HepG2 (cell line): ENCODE measurements at regions not wholly inside any gene's neighbourhood (a gene's known extent, or its start where the extent isn't known, plus 50 kb on each side); places are given as distances from the start of the nearest gene placed in this dataset.

ENCODE experiments used
- ATAC-seq: fragments of 200-7000 bp; cut with Tn5 transposase; 3 replicates; pipeline ENCODE4 v1.9.1; 2020; ENCODE audit warnings: mild to moderate bottlenecking, moderate library complexity
- BruUV-seq: library from RNA; stranded (reverse); fragments of 400-500 nt; replicated peaks from 2 replicates; lab custom pipeline; 2021; lab: Mats Ljungman, UMichigan
- CTCF ChIA-PET: fragments of 300-600 bp; formaldehyde crosslinking; extraction: SDS; loops from one replicate; lab custom pipeline; 2021; ENCODE audit warnings: low total read pairs, inconsistent platforms, low intra/inter-chr PET ratio; lab: Yijun Ruan, JAX
- POLR2A ChIA-PET: fragments of 350-600 bp; sonication (Branson Sonifier 250); formaldehyde crosslinking; loops from one replicate; lab custom pipeline; 2020; ENCODE audit warnings: antibody characterized with exemption, inconsistent platforms; lab: Yijun Ruan, JAX
- DNase-seq: peaks from one replicate; pipeline ENCODE4 v3.0.0-alpha.2; 2015; ENCODE audit warnings: low spot score
- FAIRE-seq: peaks from 3 replicates; lab custom pipeline; 2011; peaks lifted over from hg19 to GRCh38; lab: Jason Lieb, UNC
- H2AFZ ChIP-seq: one replicate; pipeline ENCODE4 v1.6.1; 2011; ENCODE audit warnings: low read length, inconsistent platforms
- H3K27ac ChIP-seq: fragments of 300-600 bp; 3 replicates; pipeline ENCODE4 v1.8.0; 2011; ENCODE audit warnings: mixed run types, mild to moderate bottlenecking, mixed read lengths, low read length, inconsistent platforms; ENCODE audit not compliant: insufficient read depth; ENCODE audit errors: extremely low read length
- H3K27me3 ChIP-seq, 2 experiments: fragments of 200-600 bp in 1 of 2; 2 replicates in 1 of 2; 3 replicates in 1 of 2; pipeline versions ENCODE4 v1.6.0 to v1.8.0; 2011; ENCODE audit warnings: low read length in 2 of 2, mild to moderate bottlenecking in 2 of 2, moderate library complexity in 2 of 2, inconsistent platforms in 1 of 2; ENCODE audit not compliant: insufficient read depth in 2 of 2, control insufficient read depth in 1 of 2
- H3K36me3 ChIP-seq, 2 experiments: fragments of 200-600 bp in 1 of 2; replicated peaks in 1 of 2; 2 replicates in 1 of 2; 3 replicates in 1 of 2; pipeline versions ENCODE4 v1.5.1 to v1.8.0; 2011; ENCODE audit warnings: low read length in 2 of 2, inconsistent platforms in 1 of 2; ENCODE audit not compliant: insufficient read depth in 2 of 2, control insufficient read depth in 1 of 2
- H3K4me1 ChIP-seq: 2 replicates; pipeline ENCODE4 v1.5.1; 2012; ENCODE audit warnings: low read length, inconsistent platforms; ENCODE audit not compliant: insufficient read depth
- H3K4me2 ChIP-seq: 2 replicates; pipeline ENCODE4 v1.6.0; 2011; ENCODE audit warnings: low read depth, low read length, inconsistent platforms
- H3K4me3 ChIP-seq, 3 experiments: fragments of 200-600 bp in 1 of 3; sonication (generic), shearing (Covaris generic) in 1 of 3; replicated peaks in 1 of 3; 2 replicates each; pipeline ENCODE4 v1.5.1; 2011 to 2016; ENCODE audit warnings: low read length in 3 of 3, inconsistent platforms in 2 of 3, low read depth in 2 of 3, mild to moderate bottlenecking in 2 of 3, control low read depth in 1 of 3, mixed read lengths in 1 of 3; ENCODE audit not compliant: insufficient read depth in 1 of 3
- H3K79me2 ChIP-seq: one replicate; pipeline ENCODE4 v1.6.1; 2011; ENCODE audit warnings: low read length, inconsistent platforms; ENCODE audit not compliant: insufficient read depth
- H3K9ac ChIP-seq: 2 replicates; pipeline ENCODE4 v1.6.0; 2011; ENCODE audit warnings: mild to moderate bottlenecking, low read depth, low read length, inconsistent platforms; ENCODE audit not compliant: insufficient read depth
- H3K9me3 ChIP-seq: 2 replicates; pipeline ENCODE4 v1.5.1; 2012; ENCODE audit warnings: mild to moderate bottlenecking, low read length
- H4K20me1 ChIP-seq: 2 replicates; pipeline ENCODE4 v1.6.0; 2011; ENCODE audit warnings: inconsistent platforms, mild to moderate bottlenecking, low read length, moderate library complexity; ENCODE audit not compliant: insufficient read depth
- CAMTA2 ChIP-seq: sonication (generic); formaldehyde crosslinking; IDR thresholded peaks from 2 replicates; pipeline ENCODE4 v1.4.0; 2020; ENCODE audit warnings: mild to moderate bottlenecking, missing genetic modification reagents, borderline replicate concordance
- FOXA1 ChIP-seq, 2 experiments: fragments of 450-650 bp in 1 of 2; sonication (generic) in 1 of 2; formaldehyde crosslinking in 1 of 2; IDR thresholded peaks; 2 replicates each; pipeline versions ENCODE4 v1.4.0 to v1.6.1; 2016 to 2020; ENCODE audit warnings: missing genetic modification reagents in 1 of 2
- FOXO1 ChIP-seq: sonication (generic); formaldehyde crosslinking; IDR thresholded peaks from 2 replicates; pipeline ENCODE4 v1.4.0; 2020; ENCODE audit warnings: missing genetic modification reagents
- GATA4 ChIP-seq: sonication (generic); IDR thresholded peaks from 2 replicates; pipeline ENCODE4 v1.6.1; 2016; ENCODE audit warnings: antibody characterized with exemption, low read depth, borderline replicate concordance
- KDM1A ChIP-seq: IDR thresholded peaks from 2 replicates; pipeline ENCODE4 v1.6.1; 2016; ENCODE audit warnings: missing compliant biosample characterization
- MAZ ChIP-seq, 2 experiments: sonication (generic) in 1 of 2; formaldehyde crosslinking in 1 of 2; IDR thresholded peaks; 2 replicates each; pipeline versions ENCODE4 v1.5.0 to v1.6.1; 2012 to 2020; ENCODE audit warnings: low read depth in 2 of 2, mild to moderate bottlenecking in 2 of 2, borderline replicate concordance in 1 of 2, improper control_type of control experiment in 1 of 2, low read length in 1 of 2, missing genetic modification reagents in 1 of 2, moderate library complexity in 1 of 2
- POLR2AphosphoS5 ChIP-seq: IDR thresholded peaks from 2 replicates; pipeline ENCODE4 v1.6.1; 2012; ENCODE audit warnings: low read depth, low read length
- SYNCRIP ChIP-seq: fragments of 200-400 bp; formaldehyde crosslinking; IDR thresholded peaks from 2 replicates; pipeline ENCODE4 v1.6.1; 2018; ENCODE audit warnings: mild to moderate bottlenecking, low read depth, low read length; ENCODE audit not compliant: insufficient read depth
- ZNF703 ChIP-seq: sonication (generic); formaldehyde crosslinking; IDR thresholded peaks from 2 replicates; pipeline ENCODE4 v1.5.1; 2020; ENCODE audit warnings: missing genetic modification reagents, mild to moderate bottlenecking, moderate library complexity, borderline replicate concordance
- WGBS: methylation state at CpG from one replicate; pipeline ENCODE4 v1.1.6; 2017; ENCODE audit warnings: low lambda C conversion rate; 5-methylcytosine and 5-hydroxymethylcytosine counted together
- in situ Hi-C: cut with HindIII; loops from 2 replicates; pipeline ENCODE4 v1.10.0; 2017; ENCODE audit warnings: low pct_unique_long_range_greater_than_20kb; ENCODE audit not compliant: extremely low pct_ligation_motif_present
- intact Hi-C: fragments of 100-400 bp; cut with micrococcal nuclease; formaldehyde crosslinking; loops from one replicate; pipeline ENCODE4 v1.10.0; 2022; ENCODE audit not compliant: unreplicated experiment
- TF ChIP-seq, protein P1 (sequence below): sonication (generic); formaldehyde crosslinking; IDR thresholded peaks from 2 replicates; pipeline ENCODE4 v1.5.1; 2020; ENCODE audit warnings: mild to moderate bottlenecking, moderate library complexity, missing genetic modification reagents
- TF ChIP-seq, protein P2 (sequence below): sonication (generic); formaldehyde crosslinking; IDR thresholded peaks from 2 replicates; pipeline ENCODE4 v1.5.1; 2020; ENCODE audit warnings: mild to moderate bottlenecking, missing genetic modification reagents, borderline replicate concordance
- TF ChIP-seq, protein P3 (sequence below): sonication (generic); formaldehyde crosslinking; IDR thresholded peaks from 2 replicates; pipeline ENCODE4 v1.5.0; 2020; ENCODE audit warnings: mild to moderate bottlenecking, missing genetic modification reagents, moderate library complexity

DNA sequence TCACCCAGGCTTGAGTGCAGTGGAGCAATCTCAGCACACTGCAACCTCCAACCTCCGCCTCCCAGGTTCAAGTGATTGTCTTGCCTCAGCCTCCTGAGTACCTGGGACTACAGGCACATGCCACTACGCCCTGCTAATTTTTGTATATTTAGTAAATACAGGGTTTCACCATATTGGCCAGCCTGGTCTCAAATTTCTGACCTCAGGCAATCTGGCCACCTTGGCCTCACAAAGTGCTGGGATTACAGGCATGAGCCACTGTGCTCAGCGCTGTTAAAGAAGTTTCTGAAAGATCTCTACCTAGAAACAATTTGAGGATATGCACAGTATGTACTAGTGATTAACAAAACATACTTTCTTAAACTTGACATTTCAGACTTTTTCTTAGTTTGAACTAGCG is 182.6 kb upstream of the ESRRG start:
- TF ChIP-seq, protein P1, sequence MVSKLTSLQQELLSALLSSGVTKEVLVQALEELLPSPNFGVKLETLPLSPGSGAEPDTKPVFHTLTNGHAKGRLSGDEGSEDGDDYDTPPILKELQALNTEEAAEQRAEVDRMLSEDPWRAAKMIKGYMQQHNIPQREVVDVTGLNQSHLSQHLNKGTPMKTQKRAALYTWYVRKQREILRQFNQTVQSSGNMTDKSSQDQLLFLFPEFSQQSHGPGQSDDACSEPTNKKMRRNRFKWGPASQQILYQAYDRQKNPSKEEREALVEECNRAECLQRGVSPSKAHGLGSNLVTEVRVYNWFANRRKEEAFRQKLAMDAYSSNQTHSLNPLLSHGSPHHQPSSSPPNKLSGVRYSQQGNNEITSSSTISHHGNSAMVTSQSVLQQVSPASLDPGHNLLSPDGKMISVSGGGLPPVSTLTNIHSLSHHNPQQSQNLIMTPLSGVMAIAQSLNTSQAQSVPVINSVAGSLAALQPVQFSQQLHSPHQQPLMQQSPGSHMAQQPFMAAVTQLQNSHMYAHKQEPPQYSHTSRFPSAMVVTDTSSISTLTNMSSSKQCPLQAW (CRISPR knock-in tag) = no peak
- TF ChIP-seq, protein P2, sequence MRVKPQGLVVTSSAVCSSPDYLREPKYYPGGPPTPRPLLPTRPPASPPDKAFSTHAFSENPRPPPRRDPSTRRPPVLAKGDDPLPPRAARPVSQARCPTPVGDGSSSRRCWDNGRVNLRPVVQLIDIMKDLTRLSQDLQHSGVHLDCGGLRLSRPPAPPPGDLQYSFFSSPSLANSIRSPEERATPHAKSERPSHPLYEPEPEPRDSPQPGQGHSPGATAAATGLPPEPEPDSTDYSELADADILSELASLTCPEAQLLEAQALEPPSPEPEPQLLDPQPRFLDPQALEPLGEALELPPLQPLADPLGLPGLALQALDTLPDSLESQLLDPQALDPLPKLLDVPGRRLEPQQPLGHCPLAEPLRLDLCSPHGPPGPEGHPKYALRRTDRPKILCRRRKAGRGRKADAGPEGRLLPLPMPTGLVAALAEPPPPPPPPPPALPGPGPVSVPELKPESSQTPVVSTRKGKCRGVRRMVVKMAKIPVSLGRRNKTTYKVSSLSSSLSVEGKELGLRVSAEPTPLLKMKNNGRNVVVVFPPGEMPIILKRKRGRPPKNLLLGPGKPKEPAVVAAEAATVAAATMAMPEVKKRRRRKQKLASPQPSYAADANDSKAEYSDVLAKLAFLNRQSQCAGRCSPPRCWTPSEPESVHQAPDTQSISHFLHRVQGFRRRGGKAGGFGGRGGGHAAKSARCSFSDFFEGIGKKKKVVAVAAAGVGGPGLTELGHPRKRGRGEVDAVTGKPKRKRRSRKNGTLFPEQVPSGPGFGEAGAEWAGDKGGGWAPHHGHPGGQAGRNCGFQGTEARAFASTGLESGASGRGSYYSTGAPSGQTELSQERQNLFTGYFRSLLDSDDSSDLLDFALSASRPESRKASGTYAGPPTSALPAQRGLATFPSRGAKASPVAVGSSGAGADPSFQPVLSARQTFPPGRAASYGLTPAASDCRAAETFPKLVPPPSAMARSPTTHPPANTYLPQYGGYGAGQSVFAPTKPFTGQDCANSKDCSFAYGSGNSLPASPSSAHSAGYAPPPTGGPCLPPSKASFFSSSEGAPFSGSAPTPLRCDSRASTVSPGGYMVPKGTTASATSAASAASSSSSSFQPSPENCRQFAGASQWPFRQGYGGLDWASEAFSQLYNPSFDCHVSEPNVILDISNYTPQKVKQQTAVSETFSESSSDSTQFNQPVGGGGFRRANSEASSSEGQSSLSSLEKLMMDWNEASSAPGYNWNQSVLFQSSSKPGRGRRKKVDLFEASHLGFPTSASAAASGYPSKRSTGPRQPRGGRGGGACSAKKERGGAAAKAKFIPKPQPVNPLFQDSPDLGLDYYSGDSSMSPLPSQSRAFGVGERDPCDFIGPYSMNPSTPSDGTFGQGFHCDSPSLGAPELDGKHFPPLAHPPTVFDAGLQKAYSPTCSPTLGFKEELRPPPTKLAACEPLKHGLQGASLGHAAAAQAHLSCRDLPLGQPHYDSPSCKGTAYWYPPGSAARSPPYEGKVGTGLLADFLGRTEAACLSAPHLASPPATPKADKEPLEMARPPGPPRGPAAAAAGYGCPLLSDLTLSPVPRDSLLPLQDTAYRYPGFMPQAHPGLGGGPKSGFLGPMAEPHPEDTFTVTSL = no peak
- TF ChIP-seq, protein P3, sequence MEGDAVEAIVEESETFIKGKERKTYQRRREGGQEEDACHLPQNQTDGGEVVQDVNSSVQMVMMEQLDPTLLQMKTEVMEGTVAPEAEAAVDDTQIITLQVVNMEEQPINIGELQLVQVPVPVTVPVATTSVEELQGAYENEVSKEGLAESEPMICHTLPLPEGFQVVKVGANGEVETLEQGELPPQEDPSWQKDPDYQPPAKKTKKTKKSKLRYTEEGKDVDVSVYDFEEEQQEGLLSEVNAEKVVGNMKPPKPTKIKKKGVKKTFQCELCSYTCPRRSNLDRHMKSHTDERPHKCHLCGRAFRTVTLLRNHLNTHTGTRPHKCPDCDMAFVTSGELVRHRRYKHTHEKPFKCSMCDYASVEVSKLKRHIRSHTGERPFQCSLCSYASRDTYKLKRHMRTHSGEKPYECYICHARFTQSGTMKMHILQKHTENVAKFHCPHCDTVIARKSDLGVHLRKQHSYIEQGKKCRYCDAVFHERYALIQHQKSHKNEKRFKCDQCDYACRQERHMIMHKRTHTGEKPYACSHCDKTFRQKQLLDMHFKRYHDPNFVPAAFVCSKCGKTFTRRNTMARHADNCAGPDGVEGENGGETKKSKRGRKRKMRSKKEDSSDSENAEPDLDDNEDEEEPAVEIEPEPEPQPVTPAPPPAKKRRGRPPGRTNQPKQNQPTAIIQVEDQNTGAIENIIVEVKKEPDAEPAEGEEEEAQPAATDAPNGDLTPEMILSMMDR (CRISPR knock-in tag) = no peak
- TF ChIP-seq KDM1A (CRISPR knock-in tag) (no peak), POLR2AphosphoS5 (no peak), GATA4 (no peak), FOXO1 (CRISPR knock-in tag) (no peak), ZNF703 (CRISPR knock-in tag) (no peak), SYNCRIP (no peak), CAMTA2 (CRISPR knock-in tag) (no peak), FOXA1 (IDR thresholded peaks at IDR 0.05) (no peak), FOXA1 (CRISPR knock-in tag; IDR thresholded peaks at IDR 0.05) (no peak), MAZ (IDR thresholded peaks at IDR 0.05; ENCODE audit: borderline replicate concordance, low read depth, low read length) (no peak), MAZ (CRISPR knock-in tag; IDR thresholded peaks at IDR 0.05; ENCODE audit: low read depth) (no peak)
- Histone ChIP-seq H3K9me3 (no peaks in the 10 kb centered on the region), H3K36me3 (no peaks in the 10 kb centered on the region), H3K79me2 (no peaks in the 10 kb centered on the region), H3K4me2 (no peak overlapping the region), H2AFZ (no peak overlapping the region), H3K27me3 (no peaks in the 10 kb centered on the region), H3K9ac (no peak overlapping the region), H3K27ac (no peak overlapping the region), H3K4me1 (peaks cover 34% of the 10 kb centered on the region), H4K20me1 (no peaks in the 10 kb centered on the region), H3K4me3 (no peak overlapping the region)
- FAIRE-seq (no peak), ATAC-seq (no peak), DNase-seq (no peak)
- no TSS peak for BruUV-seq
- WGBS = 37% methylated on average over 4 of the region's 4 CpGs
- POLR2A ChIA-PET = no interaction called here
- in situ Hi-C loops (no loop called here), intact Hi-C loops (loop anchor here (5.0 kb wide), 1 partner anchor 1972 kb away; no protein-coding TSS in a partner anchor)
- CTCF ChIA-PET = no interaction called here
